GM12873 (cell line): ENCODE measurements at regions not wholly inside any gene's neighbourhood (a gene's known extent, or its start where the extent isn't known, plus 50 kb on each side); places are given as distances from the start of the nearest gene placed in this dataset.

Source experiments
- TF ChIP-seq, protein P1 (sequence below): IDR thresholded peaks from 2 replicates; pipeline ENCODE4 v1.5.1; 2012; ENCODE audit warnings: low read depth, mild to moderate bottlenecking, moderate library complexity, low read length, control low read depth; ENCODE audit not compliant: insufficient read depth; ENCODE audit errors: missing control alignments

DNA sequence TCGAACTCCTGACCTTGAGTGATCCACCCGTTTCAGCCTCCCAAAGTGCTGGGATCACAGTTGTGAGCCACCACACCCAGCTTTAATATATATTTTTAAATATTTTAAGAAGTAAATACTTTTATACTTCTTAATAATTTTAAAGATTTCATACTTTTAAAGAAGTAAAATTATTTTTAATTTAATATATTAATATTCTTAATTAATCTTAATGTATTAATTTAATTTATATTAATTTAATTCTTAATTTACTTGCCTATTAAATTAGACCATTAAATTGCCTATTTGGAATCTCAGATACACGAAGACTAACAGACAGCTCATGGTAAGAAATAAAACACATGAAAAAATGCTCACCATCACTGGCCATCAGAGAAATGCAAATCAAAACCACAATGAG, 1087.4 kb downstream of the CDH18 start:
- TF ChIP-seq, protein P1, sequence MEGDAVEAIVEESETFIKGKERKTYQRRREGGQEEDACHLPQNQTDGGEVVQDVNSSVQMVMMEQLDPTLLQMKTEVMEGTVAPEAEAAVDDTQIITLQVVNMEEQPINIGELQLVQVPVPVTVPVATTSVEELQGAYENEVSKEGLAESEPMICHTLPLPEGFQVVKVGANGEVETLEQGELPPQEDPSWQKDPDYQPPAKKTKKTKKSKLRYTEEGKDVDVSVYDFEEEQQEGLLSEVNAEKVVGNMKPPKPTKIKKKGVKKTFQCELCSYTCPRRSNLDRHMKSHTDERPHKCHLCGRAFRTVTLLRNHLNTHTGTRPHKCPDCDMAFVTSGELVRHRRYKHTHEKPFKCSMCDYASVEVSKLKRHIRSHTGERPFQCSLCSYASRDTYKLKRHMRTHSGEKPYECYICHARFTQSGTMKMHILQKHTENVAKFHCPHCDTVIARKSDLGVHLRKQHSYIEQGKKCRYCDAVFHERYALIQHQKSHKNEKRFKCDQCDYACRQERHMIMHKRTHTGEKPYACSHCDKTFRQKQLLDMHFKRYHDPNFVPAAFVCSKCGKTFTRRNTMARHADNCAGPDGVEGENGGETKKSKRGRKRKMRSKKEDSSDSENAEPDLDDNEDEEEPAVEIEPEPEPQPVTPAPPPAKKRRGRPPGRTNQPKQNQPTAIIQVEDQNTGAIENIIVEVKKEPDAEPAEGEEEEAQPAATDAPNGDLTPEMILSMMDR: no peak

DNA sequence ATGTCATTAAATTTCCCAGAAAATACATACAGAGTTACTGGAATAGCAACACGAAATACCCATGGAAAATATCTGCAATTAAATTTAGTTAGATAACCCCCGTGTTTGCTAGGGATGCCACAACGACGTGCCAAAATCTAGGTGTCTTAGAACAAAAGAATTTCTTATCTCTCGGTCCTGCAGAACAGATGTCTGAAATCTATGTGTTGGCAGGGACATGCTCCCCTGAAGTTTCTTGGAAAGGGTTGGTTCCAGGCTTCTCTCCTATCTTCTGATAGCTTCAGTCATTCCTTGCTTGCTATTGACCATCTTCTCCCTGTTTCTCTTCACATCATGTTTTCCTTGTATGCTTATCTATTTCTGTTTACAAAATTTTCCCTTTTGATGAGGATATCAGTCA, 1067.0 kb downstream of the CDH18 start:
- TF ChIP-seq, protein P1: no peak

DNA sequence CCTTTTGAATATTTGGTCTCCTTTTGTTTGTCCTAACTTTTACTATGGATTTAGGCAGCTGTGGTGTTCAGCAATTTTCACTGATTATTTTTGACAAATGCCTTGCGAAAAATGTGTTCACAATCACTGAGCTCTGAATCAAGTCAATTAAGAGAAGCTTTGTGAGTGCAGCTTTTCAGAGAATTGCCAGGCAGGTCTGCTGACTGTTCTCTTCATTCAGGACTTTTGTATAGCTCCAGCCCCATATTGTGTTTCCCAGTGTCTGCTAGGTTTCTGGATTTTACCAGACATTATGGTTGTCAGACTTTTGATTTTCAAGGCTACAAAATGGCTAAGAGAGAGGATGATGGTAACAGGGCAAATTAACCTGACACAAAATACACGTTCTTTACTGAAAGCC, 1055.9 kb downstream of the CDH18 start:
- TF ChIP-seq, protein P1: no peak

DNA sequence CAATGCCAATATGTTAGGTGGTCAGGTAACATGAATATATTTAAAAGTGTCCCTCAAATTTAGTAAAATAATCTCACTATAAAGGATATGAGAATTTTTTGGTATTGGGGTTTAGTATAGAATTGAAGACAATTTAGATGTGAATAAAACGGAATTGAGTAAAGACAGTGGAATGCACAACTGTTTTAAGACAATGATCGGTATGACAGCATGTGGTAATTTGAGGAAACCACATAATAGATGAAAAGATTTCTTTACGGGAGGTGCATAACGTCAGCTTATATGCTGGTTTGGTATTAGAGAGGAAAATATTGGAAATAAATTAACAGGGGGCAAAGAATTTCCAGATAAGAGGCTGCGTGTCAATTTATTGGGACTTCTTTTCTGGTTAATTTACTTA, 1043.2 kb downstream of the CDH18 start:
- TF ChIP-seq, protein P1: no peak

DNA sequence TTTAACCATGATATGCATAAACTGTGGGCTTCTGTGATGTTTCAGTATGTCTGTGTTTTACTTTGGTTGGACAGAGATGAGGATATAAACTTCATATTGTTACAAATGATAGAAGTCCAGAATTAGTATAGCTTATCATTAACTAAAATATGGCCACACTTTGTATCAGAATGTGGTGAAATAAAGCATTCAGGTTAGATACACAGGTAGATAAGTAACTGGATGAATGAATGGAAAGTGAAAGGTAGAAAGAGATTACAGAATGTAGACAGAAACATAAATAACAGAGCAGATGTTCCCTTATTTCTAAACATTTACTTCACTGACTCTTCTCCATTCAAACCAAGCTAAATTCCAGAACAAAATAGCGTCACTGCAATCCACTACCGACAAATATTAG, 1033.8 kb downstream of the CDH18 start:
- TF ChIP-seq, protein P1: no peak

DNA sequence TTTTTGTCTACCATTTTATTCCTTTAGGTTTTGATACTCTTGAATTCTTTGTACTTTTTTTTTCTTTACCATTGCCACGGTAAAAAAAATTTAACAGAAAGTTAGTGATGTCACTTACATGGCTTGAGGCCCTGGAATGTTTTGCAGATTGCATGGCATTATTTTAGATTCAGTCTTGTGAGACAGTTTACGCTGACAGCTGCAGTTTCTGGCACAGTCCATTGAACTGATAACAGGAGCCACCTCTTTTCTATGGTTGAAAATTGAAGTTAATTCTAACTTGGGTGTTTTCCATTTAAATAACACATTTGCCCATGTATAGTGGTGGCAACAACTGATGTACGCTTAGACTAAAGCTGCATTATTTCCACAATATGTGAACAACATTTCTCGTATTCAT, 1028.5 kb downstream of the CDH18 start:
- TF ChIP-seq, protein P1: no peak

DNA sequence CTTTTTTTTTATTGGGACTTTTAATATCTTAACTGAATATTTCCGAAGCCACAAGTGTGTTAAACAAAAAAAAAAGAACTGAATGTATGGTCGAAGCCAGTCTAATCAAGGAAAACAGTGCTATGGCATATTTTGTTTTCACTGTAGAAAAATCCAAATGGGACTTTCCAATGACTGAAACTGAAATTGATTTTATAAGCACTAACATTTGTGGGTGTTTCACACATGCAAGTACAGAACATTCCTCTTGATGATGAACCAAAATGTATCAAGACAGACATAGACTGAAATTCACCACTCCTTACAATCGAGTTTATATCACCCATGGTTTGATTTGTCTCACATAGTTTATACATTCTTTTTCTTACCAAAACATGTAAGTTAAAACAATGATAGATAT, 1026.8 kb downstream of the CDH18 start:
- TF ChIP-seq, protein P1: no peak
